Activated CD4-positive, alpha-beta T cell treated with anti-CD3 and anti-CD28 coated beads, Interleukin-2, amount 10 ng/mL, durations not matched to agents 7 days and 5 days (primary cell): ENCODE measurements at regions not wholly inside any gene's neighbourhood (a gene's known extent, or its start where the extent isn't known, plus 50 kb on each side); places are given as distances from the start of the nearest gene placed in this dataset.

Experiments used
- CTCF ChIA-PET: fragments of 350-600 bp; sonication (Branson Sonifier 250); formaldehyde crosslinking; loops from one replicate; lab custom pipeline; 2021; ENCODE audit warnings: antibody characterized with exemption; lab: Charles Lee
- POLR2A ChIA-PET: fragments of 350-600 bp; sonication (Branson Sonifier 250); formaldehyde crosslinking; loops from one replicate; lab custom pipeline; 2021; ENCODE audit warnings: antibody characterized with exemption; lab: Charles Lee
- DNase-seq: peaks from one replicate; pipeline ENCODE4 v3.0.0-alpha.2; 2020
- H3K27ac Mint-ChIP-seq: one replicate; pipeline ENCODE4 v1.8.0; 2021; ENCODE audit warnings: mild to moderate bottlenecking, moderate library complexity, mixed read lengths
- H3K27me3 Mint-ChIP-seq: one replicate; pipeline ENCODE4 v1.8.0; 2021; ENCODE audit warnings: mixed read lengths
- H3K36me3 Mint-ChIP-seq: one replicate; pipeline ENCODE4 v1.8.0; 2021; ENCODE audit warnings: low read depth, mixed read lengths
- H3K4me1 Mint-ChIP-seq: one replicate; pipeline ENCODE4 v1.8.0; 2021; ENCODE audit warnings: mixed read lengths
- H3K4me3 Mint-ChIP-seq: one replicate; pipeline ENCODE4 v1.8.0; 2021; ENCODE audit warnings: mild to moderate bottlenecking, moderate library complexity, mixed read lengths
- H3K9me3 Mint-ChIP-seq: one replicate; pipeline ENCODE4 v1.8.0; 2021; ENCODE audit warnings: mixed read lengths

- no peaks in the 10 kb centered on the region for H3K36me3 Mint-ChIP-seq
- H3K27ac Mint-ChIP-seq = no peak overlapping the region
- POLR2A ChIA-PET = no interaction called here
- DNase-seq = no peak
- CTCF ChIA-PET = no interaction called here
- H3K4me1 Mint-ChIP-seq = no peaks in the 10 kb centered on the region
- H3K9me3 Mint-ChIP-seq = peaks cover 12% of the 10 kb centered on the region
- H3K4me3 Mint-ChIP-seq = no peak overlapping the region
- no peaks in the 10 kb centered on the region for H3K27me3 Mint-ChIP-seq
Observed at GRCh38 chr3:26515351-26515750, 107.2 kb upstream of the LRRC3B start.

- DNase-seq = no peak
- H3K27me3 Mint-ChIP-seq = no peaks in the 10 kb centered on the region
- H3K36me3 Mint-ChIP-seq = no peaks in the 10 kb centered on the region
- H3K4me1 Mint-ChIP-seq = no peaks in the 10 kb centered on the region
- H3K9me3 Mint-ChIP-seq = peaks cover 35% of the 10 kb centered on the region
- H3K4me3 Mint-ChIP-seq = no peak overlapping the region
- ChIA-PET CTCF (no interaction called here), POLR2A (no interaction called here)
- no peak overlapping the region for H3K27ac Mint-ChIP-seq
Observed at GRCh38 chr3:26521261-26521660, 101.3 kb upstream of the LRRC3B start.

GRCh38 chr3:26522919-26523318, 99.7 kb upstream of the LRRC3B start:
- CTCF ChIA-PET = no interaction called here
- H3K27ac Mint-ChIP-seq = no peak overlapping the region
- no peak for DNase-seq
- H3K27me3 Mint-ChIP-seq = no peaks in the 10 kb centered on the region
- POLR2A ChIA-PET = no interaction called here
- no peak overlapping the region for H3K4me3 Mint-ChIP-seq
- H3K36me3 Mint-ChIP-seq = no peaks in the 10 kb centered on the region
- H3K4me1 Mint-ChIP-seq = no peaks in the 10 kb centered on the region
- H3K9me3 Mint-ChIP-seq = peaks cover 30% of the 10 kb centered on the region

- H3K36me3 Mint-ChIP-seq = no peaks in the 10 kb centered on the region
- no peak overlapping the region for H3K27ac Mint-ChIP-seq
- peaks cover 32% of the 10 kb centered on the region for H3K9me3 Mint-ChIP-seq
- H3K4me1 Mint-ChIP-seq = no peaks in the 10 kb centered on the region
- H3K27me3 Mint-ChIP-seq = no peaks in the 10 kb centered on the region
- no peak overlapping the region for H3K4me3 Mint-ChIP-seq
- DNase-seq = no peak
- POLR2A ChIA-PET = no interaction called here
- CTCF ChIA-PET = no interaction called here
Observed at GRCh38 chr3:26525013-26525412, 97.6 kb upstream of the LRRC3B start.

GRCh38 chr3:26535151-26535550, 87.4 kb upstream of the LRRC3B start:
- Mint-ChIP-seq H3K36me3 (no peaks in the 10 kb centered on the region), H3K4me1 (no peaks in the 10 kb centered on the region), H3K9me3 (peaks cover 7% of the 10 kb centered on the region), H3K4me3 (no peak overlapping the region), H3K27me3 (no peaks in the 10 kb centered on the region), H3K27ac (no peak overlapping the region)
- DNase-seq = no peak
- ChIA-PET POLR2A (no interaction called here), CTCF (no interaction called here)

- no peaks in the 10 kb centered on the region for H3K27me3 Mint-ChIP-seq
- POLR2A ChIA-PET = no interaction called here
Observed at GRCh38 chr3:26536955-26537354, 85.6 kb upstream of the LRRC3B start.

GRCh38 chr3:26550413-26550812, 72.2 kb upstream of the LRRC3B start:
- ChIA-PET CTCF (no interaction called here), POLR2A (no interaction called here)
- no peaks in the 10 kb centered on the region for H3K4me1 Mint-ChIP-seq
- DNase-seq = no peak
- no peaks in the 10 kb centered on the region for H3K27me3 Mint-ChIP-seq
- H3K36me3 Mint-ChIP-seq = no peaks in the 10 kb centered on the region
- no peak overlapping the region for H3K27ac Mint-ChIP-seq
- no peak overlapping the region for H3K4me3 Mint-ChIP-seq
- no peaks in the 10 kb centered on the region for H3K9me3 Mint-ChIP-seq

More at GRCh38 chr3:26536955-26537354, 85.6 kb upstream of the LRRC3B start:
- no peak for DNase-seq
- Mint-ChIP-seq H3K27ac (no peak overlapping the region), H3K36me3 (no peaks in the 10 kb centered on the region), H3K9me3 (peaks cover 4% of the 10 kb centered on the region), H3K4me1 (no peaks in the 10 kb centered on the region), H3K4me3 (no peak overlapping the region)
- CTCF ChIA-PET = no interaction called here

- ChIA-PET POLR2A (no interaction called here), CTCF (no interaction called here)
- Mint-ChIP-seq H3K36me3 (no peaks in the 10 kb centered on the region), H3K27me3 (no peaks in the 10 kb centered on the region), H3K9me3 (no peaks in the 10 kb centered on the region), H3K27ac (no peak overlapping the region), H3K4me1 (no peaks in the 10 kb centered on the region), H3K4me3 (no peak overlapping the region)
- DNase-seq = no peak
Observed at GRCh38 chr3:26556637-26557036, 65.9 kb upstream of the LRRC3B start.

GRCh38 chr3:26558257-26558656, 64.3 kb upstream of the LRRC3B start:
- no peak overlapping the region for H3K27ac Mint-ChIP-seq
- ChIA-PET POLR2A (no interaction called here), CTCF (no interaction called here)
- H3K4me1 Mint-ChIP-seq = no peaks in the 10 kb centered on the region
- no peak for DNase-seq
- H3K36me3 Mint-ChIP-seq = no peaks in the 10 kb centered on the region
- H3K27me3 Mint-ChIP-seq = no peaks in the 10 kb centered on the region
- no peaks in the 10 kb centered on the region for H3K9me3 Mint-ChIP-seq
- H3K4me3 Mint-ChIP-seq = no peak overlapping the region

- POLR2A ChIA-PET = no interaction called here
- H3K9me3 Mint-ChIP-seq = no peaks in the 10 kb centered on the region
- no peaks in the 10 kb centered on the region for H3K36me3 Mint-ChIP-seq
- no peak overlapping the region for H3K27ac Mint-ChIP-seq
- H3K4me3 Mint-ChIP-seq = no peak overlapping the region
- DNase-seq = no peak
- CTCF ChIA-PET = no interaction called here
- H3K27me3 Mint-ChIP-seq = no peaks in the 10 kb centered on the region
- no peaks in the 10 kb centered on the region for H3K4me1 Mint-ChIP-seq
Observed at GRCh38 chr3:26559227-26559626, 63.3 kb upstream of the LRRC3B start.

- CTCF ChIA-PET = no interaction called here
- no peaks in the 10 kb centered on the region for H3K4me1 Mint-ChIP-seq
- H3K9me3 Mint-ChIP-seq = no peaks in the 10 kb centered on the region
- POLR2A ChIA-PET = no interaction called here
- no peaks in the 10 kb centered on the region for H3K27me3 Mint-ChIP-seq
- no peaks in the 10 kb centered on the region for H3K36me3 Mint-ChIP-seq
- no peak overlapping the region for H3K27ac Mint-ChIP-seq
- DNase-seq = no peak
- H3K4me3 Mint-ChIP-seq = no peak overlapping the region
Observed at GRCh38 chr3:26560081-26560480, 62.5 kb upstream of the LRRC3B start.

GRCh38 chr3:26562021-26562768, 60.4 kb upstream of the LRRC3B start:
- Mint-ChIP-seq H3K36me3 (no peaks in the 10 kb centered on the region), H3K27ac (no peak overlapping the region), H3K27me3 (no peaks in the 10 kb centered on the region), H3K4me1 (no peaks in the 10 kb centered on the region), H3K9me3 (no peaks in the 10 kb centered on the region), H3K4me3 (no peak overlapping the region)
- DNase-seq = no peak
- POLR2A ChIA-PET = no interaction called here
- CTCF ChIA-PET = interaction anchor here (0.7 kb wide), 1 partner anchor 1523 kb away, joined by 3 read pairs; no protein-coding TSS in a partner anchor
